HEK293 (cell line): ENCODE measurements at regions not wholly inside any gene's neighbourhood (a gene's known extent, or its start where the extent isn't known, plus 50 kb on each side); places are given as distances from the start of the nearest gene placed in this dataset.

Source experiments
- CTCF ChIA-PET: fragments of 350-600 bp; formaldehyde crosslinking; extraction: SDS; loops from one replicate; lab custom pipeline; 2021; ENCODE audit warnings: antibody characterized with exemption; lab: Yijun Ruan, JAX
- POLR2A ChIA-PET: fragments of 300-600 bp; formaldehyde crosslinking; extraction: SDS; loops from one replicate; lab custom pipeline; 2020; ENCODE audit warnings: antibody characterized with exemption, inconsistent platforms; lab: Yijun Ruan, JAX
- H3K27ac ChIP-seq: fragments of 200-500 bp; sonication (Bioruptor generic); 2 replicates; pipeline ENCODE4 v1.5.1; 2014; ENCODE audit warnings: low read depth, low read length, control low read depth, inconsistent platforms; ENCODE audit errors: extremely low read depth
- H3K36me3 ChIP-seq, 2 experiments: fragments of 200-500 bp in 1 of 2; sonication (Bioruptor generic) in 1 of 2; 1 replicate in 1 of 2; 2 replicates in 1 of 2; pipeline ENCODE4 v1.5.1; 2014 to 2017; ENCODE audit warnings: inconsistent platforms in 2 of 2, low read length in 2 of 2; ENCODE audit not compliant: control insufficient read depth in 2 of 2, insufficient read depth in 1 of 2
- H3K4me1 ChIP-seq: fragments of 200-500 bp; sonication (Bioruptor generic); 2 replicates; pipeline ENCODE4 v1.5.1; 2014; ENCODE audit warnings: mild to moderate bottlenecking, low read length, inconsistent platforms; ENCODE audit not compliant: control insufficient read depth, insufficient read depth
- H3K4me3 ChIP-seq: 2 replicates; pipeline ENCODE4 v1.5.1; 2011; ENCODE audit warnings: low read depth, mild to moderate bottlenecking, control low read depth, low read length, moderate library complexity
- H3K9me3 ChIP-seq: fragments of 200-500 bp; sonication (Bioruptor generic); 2 replicates; pipeline ENCODE4 v1.5.1; 2014; ENCODE audit warnings: low read depth, low read length, inconsistent platforms; ENCODE audit not compliant: control insufficient read depth, insufficient read depth
- BCL11A ChIP-seq: fragments of 450-650 bp; formaldehyde crosslinking; IDR thresholded peaks from 2 replicates; pipeline ENCODE4 v1.5.1; 2016; ENCODE audit warnings: low read depth, missing biosample characterization, missing genetic modification characterization
- HOXA7 ChIP-seq: sonication (generic); formaldehyde crosslinking; IDR thresholded peaks from 2 replicates; pipeline ENCODE4 v1.8.1; 2022; ENCODE audit warnings: missing genetic modification reagents, borderline replicate concordance
- ZBTB17 ChIP-seq: fragments of 450-650 bp; formaldehyde crosslinking; IDR thresholded peaks from 2 replicates; pipeline ENCODE4 v1.5.1; 2016; ENCODE audit warnings: missing biosample characterization, missing genetic modification characterization
- ZBTB8A ChIP-seq: fragments of 450-650 bp; formaldehyde crosslinking; IDR thresholded peaks from 2 replicates; pipeline ENCODE4 v1.5.1; 2016; ENCODE audit warnings: missing biosample characterization, missing genetic modification characterization
- ZFHX2 ChIP-seq: fragments of 450-650 bp; formaldehyde crosslinking; conservative IDR thresholded peaks from 2 replicates; pipeline ENCODE4 v1.5.1; 2016; ENCODE audit warnings: missing biosample characterization, missing genetic modification characterization
- ZFP41 ChIP-seq: fragments of 450-650 bp; formaldehyde crosslinking; IDR thresholded peaks from 2 replicates; pipeline ENCODE4 v1.5.1; 2016; ENCODE audit warnings: missing biosample characterization, missing genetic modification characterization, borderline replicate concordance
- ZFP69B ChIP-seq: fragments of 450-650 bp; formaldehyde crosslinking; IDR thresholded peaks from 2 replicates; pipeline ENCODE4 v1.5.1; 2016; ENCODE audit warnings: missing biosample characterization, missing genetic modification characterization
- ZNF10 ChIP-seq: fragments of 450-650 bp; formaldehyde crosslinking; IDR thresholded peaks from 2 replicates; pipeline ENCODE4 v1.5.1; 2017; ENCODE audit warnings: missing biosample characterization, missing genetic modification characterization
- ZNF121 ChIP-seq: fragments of 450-650 bp; formaldehyde crosslinking; IDR thresholded peaks from 2 replicates; pipeline ENCODE4 v1.5.1; 2016; ENCODE audit warnings: missing biosample characterization, missing genetic modification characterization
- ZNF16 ChIP-seq: fragments of 450-650 bp; formaldehyde crosslinking; IDR thresholded peaks from 2 replicates; pipeline ENCODE4 v1.5.1; 2016; ENCODE audit warnings: low read depth, missing biosample characterization, missing genetic modification characterization
- ZNF202 ChIP-seq: fragments of 450-650 bp; formaldehyde crosslinking; IDR thresholded peaks from 2 replicates; pipeline ENCODE4 v1.5.1; 2016; ENCODE audit warnings: missing biosample characterization, missing genetic modification characterization, borderline replicate concordance
- ZNF223 ChIP-seq: fragments of 450-650 bp; formaldehyde crosslinking; IDR thresholded peaks from 2 replicates; pipeline ENCODE4 v1.5.1; 2016; ENCODE audit warnings: missing biosample characterization, missing genetic modification characterization
- ZNF26 ChIP-seq: fragments of 450-650 bp; formaldehyde crosslinking; IDR thresholded peaks from 2 replicates; pipeline ENCODE4 v1.5.1; 2016; ENCODE audit warnings: missing biosample characterization, missing genetic modification characterization
- ZNF302 ChIP-seq: fragments of 450-650 bp; formaldehyde crosslinking; IDR thresholded peaks from 2 replicates; pipeline ENCODE4 v1.5.1; 2016; ENCODE audit warnings: missing biosample characterization, missing genetic modification characterization, low read depth
- ZNF324 ChIP-seq: fragments of 450-650 bp; formaldehyde crosslinking; IDR thresholded peaks from 2 replicates; pipeline ENCODE4 v1.5.1; 2016; ENCODE audit warnings: missing biosample characterization, missing genetic modification characterization
- ZNF366 ChIP-seq: fragments of 450-650 bp; formaldehyde crosslinking; conservative IDR thresholded peaks from 2 replicates; pipeline ENCODE4 v1.5.1; 2016; ENCODE audit warnings: missing biosample characterization, missing genetic modification characterization
- ZNF398 ChIP-seq: fragments of 450-650 bp; formaldehyde crosslinking; IDR thresholded peaks from 2 replicates; pipeline ENCODE4 v1.5.1; 2017; ENCODE audit warnings: missing biosample characterization, missing genetic modification characterization
- ZNF518A ChIP-seq: fragments of 450-650 bp; formaldehyde crosslinking; conservative IDR thresholded peaks from 2 replicates; pipeline ENCODE4 v1.5.1; 2016; ENCODE audit warnings: low read depth, missing biosample characterization, missing genetic modification characterization
- ZNF530 ChIP-seq: fragments of 450-650 bp; formaldehyde crosslinking; IDR thresholded peaks from 2 replicates; pipeline ENCODE4 v1.5.1; 2016; ENCODE audit warnings: low read depth, missing biosample characterization, missing genetic modification characterization
- ZNF548 ChIP-seq: fragments of 450-650 bp; formaldehyde crosslinking; IDR thresholded peaks from 2 replicates; pipeline ENCODE4 v1.5.1; 2016; ENCODE audit warnings: missing biosample characterization, missing genetic modification characterization
- ZNF555 ChIP-seq: fragments of 450-650 bp; formaldehyde crosslinking; conservative IDR thresholded peaks from 2 replicates; pipeline ENCODE4 v1.5.1; 2017; ENCODE audit warnings: missing biosample characterization, mild to moderate bottlenecking, missing genetic modification characterization, inconsistent platforms
- ZNF580 ChIP-seq: fragments of 450-650 bp; formaldehyde crosslinking; IDR thresholded peaks from 2 replicates; pipeline ENCODE4 v1.5.1; 2016; ENCODE audit warnings: missing biosample characterization, missing genetic modification characterization
- ZNF623 ChIP-seq: fragments of 450-650 bp; formaldehyde crosslinking; IDR thresholded peaks from 2 replicates; pipeline ENCODE4 v1.5.1; 2016; ENCODE audit warnings: missing biosample characterization, missing genetic modification characterization
- ZNF777 ChIP-seq: fragments of 450-650 bp; formaldehyde crosslinking; IDR thresholded peaks from 2 replicates; pipeline ENCODE4 v1.5.1; 2017; ENCODE audit warnings: missing biosample characterization, missing genetic modification characterization, borderline replicate concordance
- ZNF785 ChIP-seq: fragments of 450-650 bp; formaldehyde crosslinking; IDR thresholded peaks from 2 replicates; pipeline ENCODE4 v1.5.1; 2016; ENCODE audit warnings: missing biosample characterization, missing genetic modification characterization
- ZNF830 ChIP-seq: fragments of 450-650 bp; IDR thresholded peaks from 2 replicates; pipeline ENCODE4 v1.5.0; 2018; ENCODE audit warnings: missing biosample characterization, missing genetic modification characterization, low read depth, mild to moderate bottlenecking, moderate library complexity

GRCh38 chr20:59435518-59435917 is 135.1 kb downstream of the EDN3 start (continued):
- no peak for TF ChIP-seq ZNF324 (tag by site-specific recombination)
- no peak for TF ChIP-seq ZNF16 (tag by site-specific recombination)
- TF ChIP-seq ZNF366 (tag by site-specific recombination) = no peak
- TF ChIP-seq ZNF302 (tag by site-specific recombination) = no peak
- TF ChIP-seq ZFP69B (tag by site-specific recombination) = no peak

- CTCF ChIA-PET = interaction anchor here (0.8 to 1.8 kb wide), 3 partner anchors 123 to 598 kb away, joined by 3 to 5 read pairs (median 3); no protein-coding TSS in a partner anchor
- TF ChIP-seq ZNF16 (tag by site-specific recombination) = no peak
- TF ChIP-seq ZNF223 (tag by site-specific recombination) = no peak
- no peak for TF ChIP-seq ZNF830
- no peak for TF ChIP-seq ZNF10 (tag by site-specific recombination)
- no peak for TF ChIP-seq ZNF555 (tag by site-specific recombination)
- TF ChIP-seq ZNF785 = no peak
- no peak for TF ChIP-seq ZNF398 (tag by site-specific recombination)
- TF ChIP-seq BCL11A (tag by site-specific recombination) = no peak
- TF ChIP-seq ZFP41 (tag by site-specific recombination) = no peak
- TF ChIP-seq ZBTB17 = no peak
- no peak for TF ChIP-seq ZNF202 (tag by site-specific recombination)
- TF ChIP-seq ZNF623 = no peak
- no peak for TF ChIP-seq ZBTB8A
- no peak for TF ChIP-seq ZNF518A
- no peak for TF ChIP-seq ZNF777
- H3K4me3 ChIP-seq = no peak overlapping the region
- H3K36me3 ChIP-seq = no peaks in the 10 kb centered on the region
- POLR2A ChIA-PET = no interaction called here
- no peaks in the 10 kb centered on the region for H3K4me1 ChIP-seq
- H3K9me3 ChIP-seq = no peaks in the 10 kb centered on the region
- no peak overlapping the region for H3K27ac ChIP-seq
Measured at GRCh38 chr20:59437601-59438031, 137.2 kb downstream of the EDN3 start.

GRCh38 chr20:59438201-59438600 is 137.8 kb downstream of the EDN3 start:
- CTCF ChIA-PET = interaction anchor here (0.8 to 1.8 kb wide), 2 partner anchors 122 to 598 kb away, joined by 3 to 5 read pairs; no protein-coding TSS in a partner anchor
- Histone ChIP-seq H3K36me3 (no peaks in the 10 kb centered on the region), H3K9me3 (no peaks in the 10 kb centered on the region), H3K4me3 (no peak overlapping the region), H3K27ac (no peak overlapping the region), H3K4me1 (no peaks in the 10 kb centered on the region)
- POLR2A ChIA-PET = no interaction called here
- no peak for TF ChIP-seq ZNF26 (tag by site-specific recombination)
- no peak for TF ChIP-seq ZFHX2 (tag by site-specific recombination)
- no peak for TF ChIP-seq ZNF548 (tag by site-specific recombination)
- no peak for TF ChIP-seq ZNF530 (tag by site-specific recombination)
- TF ChIP-seq ZNF580 (tag by site-specific recombination) = no peak
- no peak for TF ChIP-seq HOXA7
- no peak for TF ChIP-seq ZNF121 (tag by site-specific recombination)
